ENCODE measurements at regions not wholly inside any gene's neighbourhood (a gene's known extent, or its start where the extent isn't known, plus 50 kb on each side); places are given as distances from the start of the nearest gene placed in this dataset.

- BruUV-seq (replicated peaks) = no TSS peak
Measured at GRCh38 chr21:27813750-27814149, 846.9 kb upstream of the ADAMTS5 start.

DNA sequence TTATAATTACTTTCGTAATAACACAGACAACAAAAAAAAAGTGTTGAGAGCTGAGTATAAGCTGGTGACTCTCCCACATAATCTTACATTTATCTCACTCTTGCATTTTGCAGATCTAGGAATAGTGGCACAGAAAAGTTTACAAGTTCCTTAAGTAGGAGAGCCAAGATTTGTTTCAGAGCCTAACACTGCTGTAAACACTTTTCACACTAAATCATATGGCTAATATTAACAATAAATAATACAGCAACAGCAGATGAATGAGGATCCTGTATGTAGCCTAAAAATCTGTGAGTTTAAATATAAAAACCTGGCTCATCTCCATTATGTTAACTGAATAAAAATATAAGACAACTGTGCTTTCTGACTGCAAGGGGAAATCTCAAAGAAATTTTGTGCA lies 846.5 kb upstream of the ADAMTS5 start:
- intact Hi-C loops (cut with micrococcal nuclease; ENCODE audit: unreplicated experiment) = no loop called here

More at GRCh38 chr21:27813750-27814149, 846.9 kb upstream of the ADAMTS5 start:
- Histone ChIP-seq H3K27ac (ENCODE audit: low read depth, low read length, poor library complexity, severe bottlenecking) (no peak overlapping the region), H3K9me3 (ENCODE audit: low read depth, low read length, poor library complexity, severe bottlenecking) (no peaks in the 10 kb centered on the region), H3K4me1 (ENCODE audit: insufficient read depth, low read length, poor library complexity, severe bottlenecking) (no peaks in the 10 kb centered on the region), H3K36me3 (ENCODE audit: insufficient read depth, low read length, poor library complexity, severe bottlenecking) (no peaks in the 10 kb centered on the region), H3K4me3 (ENCODE audit: low read depth, low read length, poor library complexity, severe bottlenecking) (no peak overlapping the region), H3K27me3 (replicated peaks; ENCODE audit: insufficient read depth, low read depth, low read length, poor library complexity) (no peaks in the 10 kb centered on the region)
- ChIA-PET POLR2A (ENCODE audit: low non-redundant PET) (no interaction called here), CTCF (no interaction called here)
- intact Hi-C loops (cut with micrococcal nuclease; ENCODE audit: unreplicated experiment) = no loop called here
- DNase-seq (ENCODE audit: low spot score) = no peak
- no peak for TF ChIP-seq EZH2 (IDR thresholded peaks at IDR 0.05; ENCODE audit: borderline replicate concordance, low read depth, low read length, poor library complexity, severe bottlenecking)
- no peak for TF ChIP-seq CTCF (conservative IDR thresholded peaks at IDR 0.05; ENCODE audit: low read depth, low read length)

DNA sequence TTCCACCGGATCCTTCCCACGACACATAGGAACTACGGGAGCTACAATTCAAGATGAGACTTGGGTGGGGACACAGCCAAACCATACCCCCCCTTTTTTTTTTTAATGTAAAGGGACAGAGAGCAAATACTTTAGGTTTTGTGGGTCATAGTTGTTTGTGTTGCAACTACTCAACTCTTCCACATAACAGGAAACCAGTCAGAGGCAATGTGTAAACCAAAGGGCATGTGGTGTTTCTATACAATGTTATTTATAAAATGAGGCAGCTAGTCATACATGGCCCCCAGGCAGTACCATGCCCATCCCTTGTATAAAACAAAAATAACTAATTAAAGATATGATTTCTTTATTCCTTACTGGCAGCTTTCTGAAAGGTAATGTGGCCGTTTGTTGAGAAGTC lies 845.4 kb upstream of the ADAMTS5 start:
- H3K4me1 ChIP-seq (ENCODE audit: insufficient read depth, low read length, poor library complexity, severe bottlenecking) = no peaks in the 10 kb centered on the region
- CTCF ChIA-PET = no interaction called here
- H3K27ac ChIP-seq (ENCODE audit: low read depth, low read length, poor library complexity, severe bottlenecking) = no peak overlapping the region

More for the DNA sequence above, 846.5 kb upstream of the ADAMTS5 start:
- Histone ChIP-seq H3K9me3 (ENCODE audit: low read depth, low read length, poor library complexity, severe bottlenecking) (no peaks in the 10 kb centered on the region), H3K4me1 (ENCODE audit: insufficient read depth, low read length, poor library complexity, severe bottlenecking) (no peaks in the 10 kb centered on the region), H3K36me3 (ENCODE audit: insufficient read depth, low read length, poor library complexity, severe bottlenecking) (no peaks in the 10 kb centered on the region), H3K27me3 (replicated peaks; ENCODE audit: insufficient read depth, low read depth, low read length, poor library complexity) (no peaks in the 10 kb centered on the region), H3K27ac (ENCODE audit: low read depth, low read length, poor library complexity, severe bottlenecking) (no peak overlapping the region), H3K4me3 (ENCODE audit: low read depth, low read length, poor library complexity, severe bottlenecking) (no peak overlapping the region)
- TF ChIP-seq EZH2 (IDR thresholded peaks at IDR 0.05; ENCODE audit: borderline replicate concordance, low read depth, low read length, poor library complexity, severe bottlenecking) = no peak
- no peak for TF ChIP-seq CTCF (conservative IDR thresholded peaks at IDR 0.05; ENCODE audit: low read depth, low read length)
- POLR2A ChIA-PET (ENCODE audit: low non-redundant PET) = no interaction called here
- no peak for DNase-seq (ENCODE audit: low spot score)
- no TSS peak for BruUV-seq (replicated peaks)
- CTCF ChIA-PET = no interaction called here

More for the DNA sequence above, 845.4 kb upstream of the ADAMTS5 start:
- no TSS peak for BruUV-seq (replicated peaks)
- TF ChIP-seq CTCF (conservative IDR thresholded peaks at IDR 0.05; ENCODE audit: low read depth, low read length) = no peak
- no peak for TF ChIP-seq EZH2 (IDR thresholded peaks at IDR 0.05; ENCODE audit: borderline replicate concordance, low read depth, low read length, poor library complexity, severe bottlenecking)
- no peak for DNase-seq (ENCODE audit: low spot score)
- intact Hi-C loops (cut with micrococcal nuclease; ENCODE audit: unreplicated experiment) = no loop called here
- Histone ChIP-seq H3K4me3 (ENCODE audit: low read depth, low read length, poor library complexity, severe bottlenecking) (no peak overlapping the region), H3K9me3 (ENCODE audit: low read depth, low read length, poor library complexity, severe bottlenecking) (no peaks in the 10 kb centered on the region), H3K27me3 (replicated peaks; ENCODE audit: insufficient read depth, low read depth, low read length, poor library complexity) (no peaks in the 10 kb centered on the region), H3K36me3 (ENCODE audit: insufficient read depth, low read length, poor library complexity, severe bottlenecking) (no peaks in the 10 kb centered on the region)
- POLR2A ChIA-PET (ENCODE audit: low non-redundant PET) = no interaction called here

All from A673 (cell line).